ENCODE measurements at regions not wholly inside any gene's neighbourhood (a gene's known extent, or its start where the extent isn't known, plus 50 kb on each side); places are given as distances from the start of the nearest gene placed in this dataset.

GRCh38 chr3:20608054-20608738 lies 422.2 kb upstream of the SGO1 start:
- TF ChIP-seq, protein P1, sequence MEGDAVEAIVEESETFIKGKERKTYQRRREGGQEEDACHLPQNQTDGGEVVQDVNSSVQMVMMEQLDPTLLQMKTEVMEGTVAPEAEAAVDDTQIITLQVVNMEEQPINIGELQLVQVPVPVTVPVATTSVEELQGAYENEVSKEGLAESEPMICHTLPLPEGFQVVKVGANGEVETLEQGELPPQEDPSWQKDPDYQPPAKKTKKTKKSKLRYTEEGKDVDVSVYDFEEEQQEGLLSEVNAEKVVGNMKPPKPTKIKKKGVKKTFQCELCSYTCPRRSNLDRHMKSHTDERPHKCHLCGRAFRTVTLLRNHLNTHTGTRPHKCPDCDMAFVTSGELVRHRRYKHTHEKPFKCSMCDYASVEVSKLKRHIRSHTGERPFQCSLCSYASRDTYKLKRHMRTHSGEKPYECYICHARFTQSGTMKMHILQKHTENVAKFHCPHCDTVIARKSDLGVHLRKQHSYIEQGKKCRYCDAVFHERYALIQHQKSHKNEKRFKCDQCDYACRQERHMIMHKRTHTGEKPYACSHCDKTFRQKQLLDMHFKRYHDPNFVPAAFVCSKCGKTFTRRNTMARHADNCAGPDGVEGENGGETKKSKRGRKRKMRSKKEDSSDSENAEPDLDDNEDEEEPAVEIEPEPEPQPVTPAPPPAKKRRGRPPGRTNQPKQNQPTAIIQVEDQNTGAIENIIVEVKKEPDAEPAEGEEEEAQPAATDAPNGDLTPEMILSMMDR (IDR thresholded peaks at IDR 0.05; ENCODE audit: borderline replicate concordance, insufficient read depth, low read depth, low read length): no peak
- H3K4me3 ChIP-seq (ENCODE audit: low read depth, low read length): no peak overlapping the region

- H3K4me3 ChIP-seq (ENCODE audit: low read depth, low read length): no peak overlapping the region
- TF ChIP-seq, protein P1 (IDR thresholded peaks at IDR 0.05; ENCODE audit: borderline replicate concordance, insufficient read depth, low read depth, low read length): no peak
Measured at GRCh38 chr3:20604659-20605058, 418.7 kb upstream of the SGO1 start.

- H3K4me3 ChIP-seq (ENCODE audit: low read depth, low read length): no peak overlapping the region
- TF ChIP-seq, protein P1 (IDR thresholded peaks at IDR 0.05; ENCODE audit: borderline replicate concordance, insufficient read depth, low read depth, low read length): no peak
Measured at GRCh38 chr3:20589275-20589674, 403.3 kb upstream of the SGO1 start.

DNA sequence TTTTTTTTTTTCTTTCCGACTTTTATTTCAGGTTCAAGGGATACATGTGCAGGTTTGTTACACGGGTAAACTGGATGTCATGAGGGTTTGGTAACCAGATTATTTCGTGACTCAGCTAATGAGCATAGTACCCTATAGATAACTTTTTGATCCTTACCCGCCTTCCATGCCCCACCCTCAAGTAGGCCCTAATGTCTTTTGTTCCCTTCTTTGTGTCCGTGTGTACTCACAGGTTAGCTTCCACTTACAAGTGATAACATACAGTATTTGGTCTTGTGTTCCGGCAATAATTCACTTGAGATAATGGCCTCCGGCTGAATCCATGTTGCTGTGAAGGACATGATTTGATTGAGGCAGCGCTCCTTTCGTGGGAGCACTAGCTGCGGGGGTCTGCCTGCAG lies 402.8 kb upstream of the SGO1 start:
- TF ChIP-seq, protein P1 (IDR thresholded peaks at IDR 0.05; ENCODE audit: borderline replicate concordance, insufficient read depth, low read depth, low read length): no peak
- no peak overlapping the region for H3K4me3 ChIP-seq (ENCODE audit: low read depth, low read length)

DNA sequence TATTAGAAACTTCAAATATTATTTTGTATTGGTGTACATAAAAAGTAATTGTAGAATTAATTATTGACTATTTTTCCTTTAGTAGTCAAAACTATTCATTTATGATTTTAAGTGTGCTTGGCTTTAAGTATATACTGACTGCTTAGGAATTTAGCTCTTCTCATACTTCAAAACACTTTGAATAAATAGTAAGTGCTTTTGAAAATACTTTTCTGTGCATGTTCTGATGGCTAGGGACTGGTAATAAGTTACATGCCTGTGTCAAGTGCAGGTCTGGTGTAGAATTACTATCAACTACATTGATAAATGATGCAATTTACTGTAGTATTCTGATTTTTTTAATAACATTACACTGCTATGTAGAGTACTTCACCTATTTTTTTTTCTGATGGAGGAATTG lies 397.6 kb upstream of the SGO1 start:
- TF ChIP-seq, protein P1 (IDR thresholded peaks at IDR 0.05; ENCODE audit: borderline replicate concordance, insufficient read depth, low read depth, low read length): no peak
- H3K4me3 ChIP-seq (ENCODE audit: low read depth, low read length): no peak overlapping the region

GRCh38 chr3:20576228-20576627 lies 390.2 kb upstream of the SGO1 start:
- no peak overlapping the region for H3K4me3 ChIP-seq (ENCODE audit: low read depth, low read length)
- TF ChIP-seq, protein P1 (IDR thresholded peaks at IDR 0.05; ENCODE audit: borderline replicate concordance, insufficient read depth, low read depth, low read length): no peak

- no peak overlapping the region for H3K4me3 ChIP-seq (ENCODE audit: low read depth, low read length)
- TF ChIP-seq, protein P1 (IDR thresholded peaks at IDR 0.05; ENCODE audit: borderline replicate concordance, insufficient read depth, low read depth, low read length): no peak
Measured at GRCh38 chr3:20575146-20575545, 389.1 kb upstream of the SGO1 start.

Measured in GM12875 (cell line).